Nephron progenitor cell (in vitro differentiated cells): ENCODE measurements at regions not wholly inside any gene's neighbourhood (a gene's known extent, or its start where the extent isn't known, plus 50 kb on each side); places are given as distances from the start of the nearest gene placed in this dataset.
A peak's percentile ranks its signal among the peaks of the same experiment; 100 is the strongest.

Experiments used
- DNase-seq: peaks from one replicate; pipeline ENCODE4 v3.0.0; 2021
- H3K27ac Mint-ChIP-seq: 2 replicates; pipeline ENCODE4 v1.8.0; 2021; ENCODE audit warnings: mild to moderate bottlenecking, moderate library complexity, mixed read lengths
- H3K27me3 Mint-ChIP-seq: 2 replicates; pipeline ENCODE4 v1.8.0; 2021; ENCODE audit warnings: mild to moderate bottlenecking, low read depth, mixed read lengths; ENCODE audit not compliant: poor library complexity
- H3K36me3 Mint-ChIP-seq: 2 replicates; pipeline ENCODE4 v1.8.0; 2021; ENCODE audit warnings: low read depth, mixed read lengths
- H3K4me1 Mint-ChIP-seq: 2 replicates; pipeline ENCODE4 v1.8.0; 2021; ENCODE audit warnings: mixed read lengths
- H3K4me3 Mint-ChIP-seq: 2 replicates; pipeline ENCODE4 v1.8.0; 2021; ENCODE audit warnings: mild to moderate bottlenecking, moderate library complexity, mixed read lengths
- H3K9me3 Mint-ChIP-seq: 2 replicates; pipeline ENCODE4 v1.8.0; 2021; ENCODE audit warnings: mild to moderate bottlenecking, moderate library complexity, mixed read lengths
- CTCF ChIP-seq: fragments of 200-600 bp; sonication (generic); IDR thresholded peaks from 2 replicates; pipeline ENCODE4 v1.5.0; 2021; ENCODE audit warnings: antibody characterized with exemption

DNA sequence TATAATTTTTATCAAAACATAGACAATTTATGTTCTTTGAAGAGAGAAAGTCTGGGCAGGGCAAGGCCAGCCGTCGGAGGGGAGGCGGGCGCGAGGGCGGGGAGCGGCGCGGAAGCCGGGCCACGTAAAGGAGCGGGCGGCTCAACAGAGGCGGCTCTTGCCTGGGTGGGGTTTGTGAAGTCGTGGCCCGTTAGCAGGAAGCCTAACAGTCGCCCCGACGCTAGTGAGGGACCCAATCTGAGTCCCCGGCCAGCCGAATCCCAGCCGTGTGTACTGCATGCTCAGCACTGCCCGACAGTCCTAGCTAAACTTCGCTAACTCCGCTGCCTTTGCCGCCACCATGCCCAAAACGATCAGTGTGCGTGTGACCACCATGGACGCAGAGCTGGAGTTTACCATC is 1129.2 kb downstream of the CDH9 start:
- Mint-ChIP-seq H3K36me3 (no peaks in the 10 kb centered on the region), H3K27me3 (peaks cover 3% of the 10 kb centered on the region), H3K9me3 (no peaks in the 10 kb centered on the region), H3K4me1 (no peaks in the 10 kb centered on the region), H3K4me3 (no peak overlapping the region), H3K27ac (no peak overlapping the region)
- no peak for DNase-seq
- TF ChIP-seq CTCF = no peak

DNA sequence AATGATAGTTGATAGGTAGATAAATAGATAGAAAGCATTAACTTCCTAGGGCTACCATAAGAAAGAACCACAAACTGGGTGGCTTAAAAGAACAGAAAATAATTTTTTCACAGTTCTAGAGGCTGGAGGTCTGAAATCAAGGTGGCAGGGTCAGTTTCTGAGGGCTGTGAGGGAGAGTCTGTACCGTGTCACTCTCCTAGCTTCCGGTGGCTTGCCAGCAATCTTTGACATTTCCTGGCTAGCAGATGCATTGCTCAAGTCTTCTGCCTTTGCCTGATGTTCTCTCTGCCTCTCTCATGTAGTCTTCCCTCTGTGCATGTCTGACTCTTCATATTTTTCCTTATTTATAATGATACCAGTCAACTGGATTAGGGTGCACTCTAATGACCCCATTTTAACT is 1132.7 kb downstream of the CDH9 start:
- H3K36me3 Mint-ChIP-seq = no peaks in the 10 kb centered on the region
- DNase-seq = no peak
- H3K9me3 Mint-ChIP-seq = no peaks in the 10 kb centered on the region
- no peak overlapping the region for H3K27ac Mint-ChIP-seq
- H3K4me1 Mint-ChIP-seq = no peaks in the 10 kb centered on the region
- peaks cover 3% of the 10 kb centered on the region for H3K27me3 Mint-ChIP-seq
- H3K4me3 Mint-ChIP-seq = no peak overlapping the region
- no peak for TF ChIP-seq CTCF

DNA sequence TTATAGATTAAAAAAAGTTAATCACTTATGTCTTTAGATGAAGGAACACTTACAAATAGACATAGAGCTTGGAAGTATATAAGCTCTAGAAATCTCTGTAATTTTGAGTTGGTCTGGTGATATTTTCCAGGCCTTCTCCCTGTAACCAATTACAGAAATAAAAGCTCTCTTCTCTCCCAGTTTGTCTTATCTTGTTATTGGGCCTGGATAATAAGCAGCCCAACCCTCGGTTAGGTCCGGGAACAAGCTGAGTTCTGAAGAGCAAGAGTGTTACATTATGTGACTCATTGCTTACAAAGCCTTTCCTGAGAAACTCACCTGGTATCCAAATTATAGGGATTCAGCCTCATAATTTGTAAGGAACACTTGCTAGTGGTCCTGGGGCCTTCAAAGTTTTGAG is 1146.2 kb downstream of the CDH9 start:
- DNase-seq = no peak
- H3K36me3 Mint-ChIP-seq = no peaks in the 10 kb centered on the region
- TF ChIP-seq CTCF = no peak
- no peaks in the 10 kb centered on the region for H3K27me3 Mint-ChIP-seq
- peaks cover 16% of the 10 kb centered on the region for H3K9me3 Mint-ChIP-seq
- H3K4me1 Mint-ChIP-seq = no peaks in the 10 kb centered on the region
- H3K4me3 Mint-ChIP-seq = no peak overlapping the region
- H3K27ac Mint-ChIP-seq = no peak overlapping the region

DNA sequence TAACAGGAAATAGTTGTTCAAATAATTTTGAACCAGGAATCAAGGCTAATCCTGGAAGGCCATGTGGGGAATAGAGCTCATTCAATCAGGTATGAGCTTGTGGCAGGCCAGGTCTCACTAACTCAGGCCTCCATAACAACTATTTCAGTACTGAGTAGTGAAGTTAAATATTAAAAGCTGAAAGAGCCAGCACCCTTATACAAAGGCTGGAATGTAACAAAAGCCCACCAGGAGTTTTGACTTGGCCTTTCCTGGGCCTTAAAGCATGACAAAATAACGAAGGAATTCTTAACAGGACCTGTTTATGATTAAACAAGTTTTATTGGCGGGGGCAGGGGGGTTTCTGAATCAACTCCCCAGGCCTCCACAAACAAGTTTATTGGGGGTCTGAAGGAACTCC is 1146.7 kb downstream of the CDH9 start:
- no peak for DNase-seq
- TF ChIP-seq CTCF = no peak
- H3K9me3 Mint-ChIP-seq = peaks cover 19% of the 10 kb centered on the region
- peak overlapping the region; percentile 22 for H3K27ac Mint-ChIP-seq
- no peaks in the 10 kb centered on the region for H3K27me3 Mint-ChIP-seq
- no peak overlapping the region for H3K4me3 Mint-ChIP-seq
- H3K36me3 Mint-ChIP-seq = no peaks in the 10 kb centered on the region
- no peaks in the 10 kb centered on the region for H3K4me1 Mint-ChIP-seq

- Mint-ChIP-seq H3K9me3 (no peaks in the 10 kb centered on the region), H3K4me1 (no peaks in the 10 kb centered on the region), H3K36me3 (no peaks in the 10 kb centered on the region), H3K4me3 (no peak overlapping the region), H3K27me3 (no peaks in the 10 kb centered on the region), H3K27ac (no peak overlapping the region)
- TF ChIP-seq CTCF = no peak
- no peak for DNase-seq
Observed at GRCh38 chr5:25881318-25882036, 1156.9 kb downstream of the CDH9 start.

GRCh38 chr5:25863811-25864210 is 1174.6 kb downstream of the CDH9 start:
- Mint-ChIP-seq H3K36me3 (no peaks in the 10 kb centered on the region), H3K4me3 (no peak overlapping the region), H3K4me1 (no peaks in the 10 kb centered on the region), H3K9me3 (peaks cover 8% of the 10 kb centered on the region), H3K27me3 (no peaks in the 10 kb centered on the region), H3K27ac (no peak overlapping the region)
- DNase-seq = no peak
- TF ChIP-seq CTCF = no peak
